Colon (tissue), 2 donors: ENCODE measurements at regions not wholly inside any gene's neighbourhood (a gene's known extent, or its start where the extent isn't known, plus 50 kb on each side); places are given as distances from the start of the nearest gene placed in this dataset.

Experiments
- FAIRE-seq: peaks from 2 replicates; lab custom pipeline; 2012; peaks lifted over from hg19 to GRCh38; lab: Jason Lieb, UNC
- donor health status: control.
- donor health status: control.

DNA sequence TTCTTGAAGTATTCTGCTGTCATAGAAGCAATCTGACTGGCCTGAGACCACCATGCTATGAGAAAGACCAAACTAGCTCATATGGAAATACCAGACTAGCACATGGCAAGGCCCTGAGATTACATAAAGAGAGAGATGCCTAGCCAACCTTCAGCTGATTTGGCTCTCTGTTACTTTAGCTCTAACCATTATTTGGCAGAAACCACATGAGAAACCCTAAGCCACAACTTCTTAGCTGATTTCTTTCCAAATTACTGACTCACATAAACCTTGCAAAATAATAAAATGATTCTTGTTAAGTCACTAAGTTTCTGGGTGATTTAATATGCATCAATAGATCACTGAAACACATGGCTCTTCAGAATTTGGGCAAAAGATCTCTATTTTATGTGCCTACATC is 295.0 kb upstream of the ZNF521 start:
- no peak for FAIRE-seq

DNA sequence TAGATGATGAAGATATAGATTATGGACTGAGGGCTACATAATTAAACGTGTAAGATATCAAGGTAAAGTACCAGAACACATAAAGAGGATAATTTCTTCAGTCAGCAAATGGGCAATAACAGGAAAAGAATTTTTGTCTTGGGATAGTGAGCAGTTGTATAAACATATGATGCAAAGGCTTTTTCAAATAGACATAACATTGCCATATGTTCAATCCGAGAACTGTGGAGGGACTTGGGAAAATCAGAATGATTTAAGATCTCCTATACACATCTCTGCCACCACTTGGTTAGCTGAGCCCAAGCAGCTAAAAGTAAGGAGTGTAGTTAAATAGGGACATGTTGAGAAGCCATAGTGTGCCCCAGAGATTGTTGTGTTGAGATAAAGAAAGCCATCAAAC is 287.6 kb upstream of the ZNF521 start:
- FAIRE-seq, result no peak

DNA sequence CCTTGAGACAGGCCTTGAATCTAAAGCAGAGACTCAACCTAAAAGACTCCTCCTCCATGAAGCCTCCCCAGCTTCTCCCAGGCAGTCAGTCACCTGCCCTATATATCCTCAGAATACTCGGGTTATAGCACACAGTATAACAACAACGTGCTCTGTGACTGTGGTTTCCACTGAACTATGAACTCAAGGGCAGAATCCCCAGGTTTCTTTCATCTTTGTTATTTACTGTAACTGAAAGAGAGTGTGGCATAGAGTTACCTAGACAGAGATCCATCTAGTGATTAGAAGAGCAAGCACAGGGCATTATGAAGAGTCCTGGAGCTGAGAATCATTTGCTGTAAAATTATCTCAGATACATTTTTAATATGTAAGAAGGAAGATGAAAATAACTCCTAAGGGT is 281.6 kb upstream of the ZNF521 start:
- FAIRE-seq, result no peak

DNA sequence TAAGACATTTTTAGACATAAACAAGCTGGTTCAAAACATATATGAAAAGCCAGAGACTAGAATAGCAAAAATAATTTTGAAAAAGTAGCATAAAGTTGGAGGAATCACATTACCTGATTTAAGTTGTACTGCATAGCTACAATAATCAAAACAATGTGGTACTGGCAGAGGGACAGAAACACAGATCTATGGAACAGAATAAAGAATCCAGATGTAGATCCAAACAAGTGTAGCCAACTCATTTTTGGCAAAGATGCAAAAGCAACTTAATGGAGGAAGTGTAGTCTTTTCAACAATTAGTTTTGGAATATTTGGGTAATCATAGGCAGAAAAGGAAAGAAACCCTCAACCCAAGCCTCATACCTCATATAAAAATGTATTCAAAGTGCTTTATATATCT is 278.7 kb upstream of the ZNF521 start:
- FAIRE-seq, result no peak

DNA sequence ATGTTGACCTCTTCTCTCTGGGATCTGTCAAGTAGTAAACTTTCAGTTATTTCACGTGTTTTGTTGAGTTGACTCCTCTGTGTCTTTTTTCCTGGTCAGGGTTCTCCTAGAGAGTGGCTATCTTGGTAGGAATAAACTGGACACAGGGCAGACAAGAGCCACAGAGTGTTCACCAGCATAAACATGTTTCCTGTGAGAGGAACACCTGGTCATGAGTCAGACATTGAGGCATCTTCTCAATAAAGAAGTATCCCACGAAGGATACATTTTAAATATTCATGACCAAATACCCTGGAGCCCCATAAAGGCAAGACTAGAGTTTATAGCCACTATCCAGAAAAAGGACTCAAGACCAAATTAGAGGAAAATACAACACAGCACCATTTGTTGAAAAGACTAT is 269.7 kb upstream of the ZNF521 start:
- no peak for FAIRE-seq

DNA sequence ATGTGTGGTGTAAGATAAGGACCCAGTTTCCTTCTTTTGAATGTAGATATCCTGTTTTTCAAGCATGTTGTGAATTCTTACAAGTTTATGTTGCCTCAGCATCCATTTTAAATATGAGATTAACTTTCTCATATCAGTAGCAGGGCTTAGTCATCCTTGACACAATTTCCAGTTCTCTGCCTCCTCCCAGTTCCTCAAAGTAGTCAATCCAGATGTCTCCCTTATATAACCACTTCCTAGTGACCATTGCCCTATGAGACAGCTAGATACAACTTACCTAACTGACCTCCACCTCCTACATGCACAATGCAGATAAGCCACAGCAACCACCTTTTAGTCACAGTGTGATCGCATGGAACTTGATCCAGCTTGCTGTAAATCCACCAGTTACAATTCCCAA is 269.2 kb upstream of the ZNF521 start:
- FAIRE-seq, result no peak

DNA sequence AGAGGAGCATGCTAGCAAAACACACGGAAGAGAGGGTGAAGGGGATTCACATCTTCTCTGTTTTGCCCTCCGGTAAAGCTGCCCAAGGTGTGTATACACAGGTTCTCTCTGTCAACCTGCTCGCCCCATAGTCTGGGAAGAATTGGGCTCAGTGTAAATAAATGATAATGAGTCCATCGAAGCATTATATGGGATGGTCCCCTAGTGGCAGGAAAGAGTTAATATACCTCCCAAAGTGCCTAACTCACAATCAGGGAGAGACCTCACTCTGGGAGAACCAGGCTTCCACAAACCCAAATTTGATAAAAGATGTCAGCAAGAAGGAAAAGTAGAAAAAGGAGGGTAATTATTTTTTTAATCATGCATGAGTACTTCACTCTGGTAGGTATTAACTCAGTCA is 262.2 kb upstream of the ZNF521 start:
- FAIRE-seq, result no peak

DNA sequence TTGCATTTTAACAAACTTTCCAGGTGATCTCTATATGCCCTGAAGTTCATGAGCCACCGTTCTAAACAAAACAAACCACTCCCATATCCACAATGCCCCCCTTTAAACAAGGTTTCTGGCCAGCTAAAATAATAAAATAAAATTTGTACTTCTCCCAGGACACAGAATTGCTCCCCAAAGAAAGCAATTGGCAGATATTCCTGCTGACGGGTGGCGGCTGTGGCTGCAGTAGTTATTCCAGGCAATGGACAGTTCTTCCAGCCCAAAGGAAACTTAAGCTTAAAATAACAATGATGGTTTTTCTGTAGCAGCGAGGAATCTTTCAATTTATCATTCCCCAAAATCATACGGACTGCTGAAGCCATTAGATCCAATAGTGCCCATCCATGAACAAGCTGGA is 260.5 kb upstream of the ZNF521 start:
- no peak for FAIRE-seq

DNA sequence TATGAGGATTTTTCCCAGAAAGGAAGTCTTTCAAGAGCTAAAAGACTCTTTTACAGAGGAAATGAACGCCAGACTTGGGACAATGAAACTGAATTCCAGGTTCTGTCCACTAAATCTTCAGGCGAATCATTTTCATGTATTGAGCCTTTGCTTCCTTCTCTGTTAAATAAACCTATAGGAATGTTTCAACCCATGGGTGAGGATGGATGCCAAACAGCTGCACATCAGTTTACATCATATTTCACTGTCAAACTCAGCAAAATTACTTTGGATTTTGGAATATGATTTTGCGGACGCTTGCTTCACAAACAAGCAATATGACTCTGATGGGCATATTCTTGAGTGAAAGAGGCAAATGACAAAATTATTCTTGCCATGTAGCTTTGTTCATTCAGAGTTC is 256.1 kb upstream of the ZNF521 start:
- no peak for FAIRE-seq

DNA sequence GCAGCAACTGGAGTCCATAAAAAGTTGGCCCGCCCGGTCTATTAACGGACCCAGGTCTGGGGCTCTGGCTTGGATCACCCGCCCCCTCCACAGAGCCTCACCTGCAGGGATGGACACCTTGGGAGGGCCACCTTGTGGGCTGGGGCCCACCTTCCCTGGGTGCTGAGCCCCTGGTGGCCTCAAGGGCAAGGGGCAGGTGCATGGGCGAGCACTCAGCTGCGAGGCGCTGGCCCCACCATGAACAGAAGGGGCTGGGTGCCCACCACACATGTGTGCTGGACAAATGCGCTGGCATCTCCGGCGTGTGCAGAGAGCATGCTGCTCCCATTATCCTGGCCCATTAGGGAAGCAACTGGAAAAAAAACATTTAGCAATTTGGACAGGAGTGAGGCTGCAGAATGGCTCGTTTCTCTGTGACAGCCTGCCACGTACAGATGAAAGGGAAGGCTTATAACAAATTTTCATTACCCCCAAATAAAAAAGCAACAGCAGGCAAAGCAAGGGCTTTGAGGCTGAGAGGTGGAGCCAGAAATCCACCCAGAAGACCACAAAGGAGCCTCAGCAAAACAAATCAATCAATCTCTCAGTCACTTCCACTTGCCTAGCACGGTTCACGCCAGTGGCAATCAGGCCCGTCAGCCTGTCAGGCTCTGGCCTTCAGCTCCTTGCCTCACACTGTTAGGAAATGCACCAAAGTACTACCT is 253.1 kb upstream of the ZNF521 start:
- FAIRE-seq, result no peak

DNA sequence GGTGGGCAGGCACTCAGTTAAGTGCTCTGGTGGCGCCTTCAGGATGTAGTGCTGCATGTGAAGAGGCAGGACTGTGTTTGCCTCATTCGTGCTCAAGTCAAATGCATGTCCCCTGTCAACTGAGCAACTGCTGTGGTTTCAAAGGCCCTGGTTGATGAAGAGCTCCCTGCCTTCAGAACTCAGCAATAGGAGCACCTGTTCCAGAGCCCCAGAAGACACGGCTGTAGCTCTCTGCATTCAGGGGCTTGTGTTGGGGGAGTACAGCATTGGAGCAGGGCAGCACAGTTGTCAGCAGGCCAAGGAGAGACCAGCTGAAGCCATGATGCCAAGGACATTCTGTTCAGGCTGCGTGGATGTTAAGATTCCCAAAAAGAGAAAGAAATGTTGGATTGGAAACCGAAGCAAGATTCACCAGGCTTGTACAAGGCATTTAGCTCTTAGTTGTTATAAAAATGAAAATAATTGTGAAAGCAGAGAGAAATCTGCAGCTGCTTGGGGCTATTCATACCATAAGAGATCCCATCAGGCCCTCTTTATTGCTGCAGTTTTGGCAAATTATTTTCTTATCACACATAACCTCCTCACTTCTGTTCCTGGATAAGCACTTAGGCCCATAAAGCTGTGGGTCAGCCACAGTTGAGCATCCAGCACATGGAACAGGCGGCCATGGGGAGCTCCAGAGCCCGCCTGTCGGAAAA is 252.4 kb upstream of the ZNF521 start:
- no peak for FAIRE-seq

DNA sequence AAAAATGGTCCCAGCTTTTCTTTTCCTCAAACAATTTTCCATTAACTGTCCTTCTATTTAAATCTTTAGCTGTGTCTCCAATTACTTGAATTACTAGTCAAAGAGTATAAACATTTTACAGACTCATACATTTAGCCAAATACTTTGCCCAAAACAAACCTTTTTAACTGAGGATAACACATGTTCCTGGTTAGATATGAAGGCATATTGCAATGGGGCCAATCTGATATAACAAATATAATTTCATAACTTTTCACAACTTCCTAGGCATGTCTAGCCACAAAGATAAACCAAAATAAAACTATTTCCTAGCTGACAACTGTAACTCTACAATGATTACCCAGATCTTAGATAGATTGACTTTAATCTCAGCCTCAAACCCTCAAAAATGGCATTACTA is 247.5 kb upstream of the ZNF521 start:
- no peak for FAIRE-seq

DNA sequence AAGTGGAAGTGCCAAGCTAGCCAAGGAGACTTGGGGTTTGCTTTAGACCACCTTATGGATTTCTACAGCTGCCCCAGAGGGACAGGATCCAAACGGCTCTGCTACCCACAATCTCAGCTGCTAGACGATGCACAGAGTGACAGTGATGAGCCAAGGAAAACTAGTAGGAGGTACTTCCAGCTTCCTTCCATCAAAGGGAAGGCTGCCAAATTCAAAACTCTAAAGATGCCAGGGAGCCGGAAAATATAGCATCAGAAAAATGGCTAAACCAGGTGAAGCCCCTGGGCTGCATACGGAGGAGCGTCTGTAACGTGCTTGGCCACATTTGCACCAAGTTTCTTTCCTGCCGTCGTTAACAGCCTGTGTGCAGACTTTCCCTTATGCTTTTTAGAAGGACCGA is 245.5 kb upstream of the ZNF521 start:
- no peak for FAIRE-seq

DNA sequence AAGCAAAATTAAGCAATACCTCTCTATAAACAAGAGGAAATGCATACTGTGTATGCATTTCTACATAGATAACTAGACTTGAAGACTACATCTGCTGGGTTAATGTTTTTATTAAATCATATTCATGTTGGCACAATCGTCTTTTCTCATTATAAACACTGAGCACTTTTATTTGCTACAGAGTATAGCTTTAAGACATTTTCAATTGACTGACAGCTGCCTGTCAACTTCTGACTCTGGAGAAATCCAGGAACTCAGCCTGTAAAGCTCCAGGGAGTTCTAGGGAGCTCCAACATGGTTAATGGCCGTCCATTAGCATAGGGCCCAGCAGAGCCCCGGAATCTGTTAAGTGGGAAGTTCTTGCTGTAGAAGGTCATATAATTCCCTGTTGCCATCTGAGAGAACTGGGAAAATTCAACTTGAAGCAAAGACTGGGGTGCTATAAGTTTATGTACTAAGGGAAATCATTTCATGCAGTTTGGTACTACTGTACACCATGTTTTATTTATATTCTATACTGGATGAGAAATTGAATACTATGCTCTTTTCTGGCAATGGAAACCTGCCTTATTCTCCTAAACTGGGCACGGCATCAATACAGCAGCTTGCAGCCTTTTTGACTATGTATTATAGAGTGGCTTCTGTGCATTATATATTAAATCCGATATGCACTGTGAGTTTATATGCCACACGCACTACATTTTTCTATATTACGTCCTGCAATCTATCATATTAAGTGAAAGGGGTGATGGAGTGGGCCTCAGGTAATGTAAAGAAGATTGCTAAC is 243.5 kb upstream of the ZNF521 start:
- FAIRE-seq, result no peak

DNA sequence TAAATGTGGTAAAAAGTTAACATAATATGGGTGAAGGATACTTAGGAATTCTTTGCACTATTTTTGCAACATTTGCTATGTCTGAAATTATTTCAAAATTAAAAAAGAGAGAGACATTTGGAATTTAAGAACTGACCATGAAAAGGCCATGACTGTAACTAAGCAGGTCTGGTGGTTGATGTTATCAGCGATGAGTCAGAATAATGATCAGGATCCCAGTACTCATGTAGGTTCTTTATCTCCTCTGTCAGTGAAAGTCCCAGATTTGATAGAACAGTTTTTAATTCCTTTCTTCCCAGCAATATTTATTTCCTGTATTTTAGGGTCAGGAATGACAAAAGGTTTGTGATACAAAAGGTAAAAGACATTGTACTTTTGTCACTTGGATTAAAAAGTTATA is 242.4 kb upstream of the ZNF521 start:
- FAIRE-seq, result no peak

DNA sequence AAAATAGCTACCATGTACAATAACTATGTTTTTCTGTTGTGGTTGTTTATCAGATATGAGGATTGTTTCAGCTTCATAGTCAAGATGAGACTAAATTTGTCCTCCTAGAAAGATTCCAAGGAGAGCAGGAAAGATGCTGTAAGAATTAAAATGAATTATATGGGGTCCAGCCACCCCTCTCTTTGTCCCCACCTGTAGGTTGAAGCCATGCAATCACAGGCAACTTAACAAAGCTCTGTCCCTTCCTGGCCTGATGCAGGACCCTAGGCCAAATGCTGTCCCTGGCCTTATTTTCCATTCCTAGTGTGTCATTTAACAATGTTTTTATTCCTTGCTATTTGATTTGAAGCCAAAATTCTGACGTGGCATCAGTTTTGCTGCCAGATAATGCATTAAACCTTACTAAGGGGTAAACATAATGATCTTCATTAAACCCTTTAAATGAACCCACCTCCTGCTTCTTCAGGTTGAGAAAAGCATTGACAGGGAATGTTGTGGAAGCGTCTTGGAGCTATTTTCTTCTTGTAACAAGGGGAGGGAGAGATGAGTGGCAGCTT is 240.9 kb upstream of the ZNF521 start:
- FAIRE-seq, result no peak

DNA sequence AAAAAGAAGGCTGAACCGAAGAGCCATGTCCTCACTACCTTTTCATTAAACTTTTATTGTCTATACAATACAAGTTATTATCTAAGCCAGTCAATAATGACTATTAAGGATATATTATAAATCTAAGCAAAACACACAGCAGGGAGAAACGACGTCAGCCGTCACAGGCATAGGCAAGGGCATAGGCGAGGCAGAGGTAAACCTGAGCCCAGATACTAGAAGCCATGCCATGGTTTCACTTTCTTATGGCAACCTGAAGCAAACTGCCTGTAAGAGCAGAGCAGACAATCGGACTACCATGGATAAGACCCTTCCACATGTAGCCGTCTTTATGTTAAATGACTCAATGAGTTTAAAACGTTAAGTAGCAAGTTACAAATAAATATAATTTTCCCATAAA is 238.5 kb upstream of the ZNF521 start:
- FAIRE-seq, result no peak

DNA sequence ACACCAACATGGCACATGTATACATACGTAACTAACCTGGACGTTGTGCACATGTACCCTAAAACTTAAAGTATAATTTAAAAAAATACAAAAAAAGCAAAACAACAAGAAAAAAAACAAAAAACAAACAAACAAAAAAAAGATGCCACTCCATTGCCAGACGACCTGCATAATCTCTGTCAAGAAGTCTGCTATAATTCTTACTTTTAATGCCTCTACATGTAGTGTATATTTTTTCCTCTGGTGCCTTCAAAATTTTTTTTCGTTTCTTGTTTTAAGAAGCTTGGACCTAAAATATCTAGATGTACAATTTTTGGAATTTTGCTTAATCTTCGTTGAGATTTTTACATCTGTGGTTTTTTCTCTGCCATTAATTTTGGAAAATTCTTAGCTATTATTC is 235.6 kb upstream of the ZNF521 start:
- FAIRE-seq, result no peak

DNA sequence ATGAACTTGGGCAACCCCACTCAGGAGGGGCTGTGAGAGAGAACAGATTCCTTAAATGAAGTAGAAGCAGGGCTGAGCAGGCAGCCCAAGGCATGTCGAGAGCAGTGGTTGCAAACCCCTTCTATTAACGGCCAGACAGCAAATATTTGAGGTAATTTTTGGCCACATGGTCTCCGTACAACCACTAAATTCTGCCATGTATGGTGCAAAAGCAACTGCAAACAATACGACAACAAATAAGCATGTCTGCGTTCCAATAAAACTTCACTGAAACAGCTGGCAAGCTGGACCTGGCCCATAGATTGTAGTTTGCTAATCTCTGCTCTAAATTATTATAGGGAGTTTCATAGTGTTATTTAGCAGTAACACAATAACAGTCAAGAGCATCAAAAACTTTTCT is 217.0 kb upstream of the ZNF521 start:
- FAIRE-seq, result no peak

DNA sequence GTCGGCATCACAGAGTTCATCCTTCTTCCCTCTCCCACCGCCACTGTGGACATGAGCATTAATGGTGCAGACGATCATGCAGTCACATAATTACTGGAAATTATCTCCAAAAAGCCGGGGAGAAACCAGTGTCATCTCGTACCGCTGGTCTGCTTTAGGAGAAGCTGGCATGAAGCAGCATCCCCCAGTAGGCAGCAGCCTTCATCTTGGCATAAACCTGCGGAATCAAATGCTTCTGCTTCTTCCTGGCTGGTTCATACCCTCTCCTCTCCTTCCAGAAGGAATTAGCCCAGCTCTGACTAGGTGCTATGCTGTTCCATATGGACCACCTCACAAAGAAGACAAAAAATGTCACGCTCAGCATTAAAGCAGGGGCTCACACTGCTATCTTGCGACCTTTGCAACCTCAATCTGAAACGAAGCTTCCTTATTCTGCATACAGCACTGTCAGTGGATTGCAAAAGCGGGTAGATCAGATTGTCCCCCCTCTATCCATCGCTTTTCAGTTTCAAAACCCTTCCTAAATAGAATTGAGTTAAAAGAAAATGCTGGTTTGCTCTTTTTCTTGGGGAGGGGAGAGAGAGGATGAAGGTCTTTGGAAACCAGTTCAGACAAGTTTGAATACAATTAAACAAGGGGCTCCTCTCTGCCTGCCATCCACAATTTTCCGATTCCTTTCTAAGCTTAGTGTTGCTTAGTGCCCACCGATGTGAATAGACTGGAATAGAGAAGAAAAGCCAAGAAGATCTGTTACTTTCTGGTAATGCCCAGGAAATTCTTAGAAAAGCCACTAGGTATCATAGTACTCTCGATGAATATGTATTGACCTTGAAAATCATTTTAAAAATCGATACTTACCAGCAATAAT is 212.1 kb upstream of the ZNF521 start:
- no peak for FAIRE-seq

DNA sequence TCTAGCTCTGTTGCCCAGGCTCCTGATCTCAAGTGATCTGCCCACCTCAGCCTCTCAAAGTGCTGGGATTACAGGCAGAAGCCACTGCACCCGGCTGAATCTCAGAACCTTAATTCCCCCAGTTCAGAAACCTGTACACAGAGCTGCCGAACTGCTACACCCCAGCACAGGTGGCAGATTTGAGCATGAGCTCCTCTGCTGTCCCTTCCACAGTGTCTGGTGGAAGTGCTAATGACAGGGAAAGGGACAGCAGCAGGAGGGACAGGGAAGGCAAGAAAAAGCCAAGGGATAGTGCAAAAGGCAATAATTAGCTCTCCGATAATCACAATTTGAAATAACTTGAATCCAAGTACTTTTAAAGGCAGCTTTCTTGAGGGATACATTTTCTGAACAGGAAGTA is 211.4 kb upstream of the ZNF521 start:
- FAIRE-seq, result no peak

DNA sequence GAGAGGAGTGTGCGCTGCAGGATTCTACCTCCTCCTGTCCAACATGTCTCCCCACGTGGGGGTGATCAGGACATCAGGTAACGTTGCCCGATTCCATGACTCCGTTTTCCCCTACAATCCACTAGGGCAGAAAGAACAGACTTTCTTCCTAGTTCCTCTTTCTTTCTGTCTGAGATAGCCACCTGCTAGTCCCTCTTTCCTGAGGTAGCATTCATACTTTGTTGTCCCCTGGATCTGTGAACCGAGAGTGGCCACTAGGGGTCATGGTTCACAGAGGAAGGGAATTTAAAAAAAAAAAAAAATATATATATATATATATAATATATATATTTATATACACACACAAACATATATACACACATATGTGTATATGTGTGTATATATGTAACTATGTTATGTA is 210.0 kb upstream of the ZNF521 start:
- FAIRE-seq, result no peak
